NB4 (cell line): ENCODE measurements at regions not wholly inside any gene's neighbourhood (a gene's known extent, or its start where the extent isn't known, plus 50 kb on each side); places are given as distances from the start of the nearest gene placed in this dataset.

Experiments
- CTCF ChIP-seq: IDR thresholded peaks from one replicate; pipeline ENCODE4 v1.5.1; 2012; ENCODE audit warnings: low read depth, low read length
- POLR2A ChIP-seq: IDR thresholded peaks from 2 replicates; pipeline ENCODE4 v1.6.1; 2011; ENCODE audit warnings: mild to moderate bottlenecking; ENCODE audit not compliant: insufficient read length; ENCODE audit errors: extremely low read depth
- TF ChIP-seq, protein P1 (sequence below): IDR thresholded peaks from 2 replicates; pipeline ENCODE4 v1.6.1; 2011; ENCODE audit warnings: low read depth, low read length

DNA sequence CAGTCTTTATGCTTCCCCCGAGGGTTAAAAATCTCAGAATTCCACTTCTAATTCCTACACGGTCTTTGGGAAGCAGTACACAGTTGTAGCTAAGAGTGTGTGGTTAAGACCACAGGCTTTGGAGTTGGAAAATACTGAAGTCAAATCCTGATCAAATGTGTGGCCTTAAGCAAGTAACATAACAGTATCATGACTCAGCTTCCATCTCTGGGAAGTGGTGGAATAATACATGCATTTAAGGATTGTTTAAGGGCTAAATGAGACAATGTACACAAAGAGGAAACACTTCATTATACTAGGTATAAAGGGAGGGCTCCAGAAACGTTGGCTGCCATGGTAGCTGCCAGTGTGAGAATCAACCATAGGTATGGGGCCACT is 71.5 kb downstream of the FAT3 start:
- TF ChIP-seq CTCF (no peak), POLR2A (no peak)
- TF ChIP-seq, protein P1, sequence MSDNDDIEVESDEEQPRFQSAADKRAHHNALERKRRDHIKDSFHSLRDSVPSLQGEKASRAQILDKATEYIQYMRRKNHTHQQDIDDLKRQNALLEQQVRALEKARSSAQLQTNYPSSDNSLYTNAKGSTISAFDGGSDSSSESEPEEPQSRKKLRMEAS: no peak
